Prostate gland (tissue), 2 donors: ENCODE measurements at regions not wholly inside any gene's neighbourhood (a gene's known extent, or its start where the extent isn't known, plus 50 kb on each side); places are given as distances from the start of the nearest gene placed in this dataset.

Experiments used
- POLR2AphosphoS5 ChIP-seq: sonication (generic); formaldehyde crosslinking; IDR thresholded peaks from one replicate; pipeline ENCODE4 v1.6.1; 2017; ENCODE audit warnings: antibody characterized with exemption
- TF ChIP-seq, protein P1 (sequence below), 4 experiments: fragments of 200-600 bp in 2 of 4; fragments of 450-650 bp in 2 of 4; sonication (generic) in 2 of 4; IDR thresholded peaks; 1 replicate in 3 of 4; 2 replicates in 1 of 4; pipeline ENCODE4 v1.5.1; 2016 to 2019; ENCODE audit warnings: antibody characterized with exemption in 4 of 4, mild to moderate bottlenecking in 2 of 4, moderate library complexity in 2 of 4

DNA sequence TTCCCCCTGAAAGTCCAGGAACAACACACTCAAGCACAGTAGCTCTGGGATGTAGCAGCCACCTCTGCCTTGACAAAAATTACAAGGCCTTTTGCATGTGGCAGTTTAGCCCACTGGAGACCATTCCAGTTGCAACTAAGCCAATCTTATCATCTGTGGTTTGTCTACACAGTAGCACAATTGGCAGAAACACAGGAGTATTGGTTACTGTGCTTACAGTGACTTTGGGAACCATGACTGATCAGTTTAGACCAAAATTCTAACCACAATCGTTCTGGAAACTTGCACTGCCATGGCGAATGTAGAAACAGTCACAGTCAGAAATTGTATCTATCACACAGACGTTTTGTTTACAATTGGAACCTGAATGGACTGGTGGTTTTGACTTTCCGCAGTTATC lies 403.7 kb upstream of the MEIS1 start:
- no peak for TF ChIP-seq POLR2AphosphoS5
- TF ChIP-seq, protein P1, sequence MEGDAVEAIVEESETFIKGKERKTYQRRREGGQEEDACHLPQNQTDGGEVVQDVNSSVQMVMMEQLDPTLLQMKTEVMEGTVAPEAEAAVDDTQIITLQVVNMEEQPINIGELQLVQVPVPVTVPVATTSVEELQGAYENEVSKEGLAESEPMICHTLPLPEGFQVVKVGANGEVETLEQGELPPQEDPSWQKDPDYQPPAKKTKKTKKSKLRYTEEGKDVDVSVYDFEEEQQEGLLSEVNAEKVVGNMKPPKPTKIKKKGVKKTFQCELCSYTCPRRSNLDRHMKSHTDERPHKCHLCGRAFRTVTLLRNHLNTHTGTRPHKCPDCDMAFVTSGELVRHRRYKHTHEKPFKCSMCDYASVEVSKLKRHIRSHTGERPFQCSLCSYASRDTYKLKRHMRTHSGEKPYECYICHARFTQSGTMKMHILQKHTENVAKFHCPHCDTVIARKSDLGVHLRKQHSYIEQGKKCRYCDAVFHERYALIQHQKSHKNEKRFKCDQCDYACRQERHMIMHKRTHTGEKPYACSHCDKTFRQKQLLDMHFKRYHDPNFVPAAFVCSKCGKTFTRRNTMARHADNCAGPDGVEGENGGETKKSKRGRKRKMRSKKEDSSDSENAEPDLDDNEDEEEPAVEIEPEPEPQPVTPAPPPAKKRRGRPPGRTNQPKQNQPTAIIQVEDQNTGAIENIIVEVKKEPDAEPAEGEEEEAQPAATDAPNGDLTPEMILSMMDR (IDR thresholded peaks at IDR 0.05), result no peak
